Fibroblast of the aortic adventitia (primary cell): ENCODE measurements at regions not wholly inside any gene's neighbourhood (a gene's known extent, or its start where the extent isn't known, plus 50 kb on each side); places are given as distances from the start of the nearest gene placed in this dataset.

Experiments used
- DNase-seq: peaks from one replicate; pipeline ENCODE4 v3.0.0-alpha.2; 2010; ENCODE audit warnings: low read depth
- H3K4me3 ChIP-seq: 2 replicates; pipeline ENCODE4 v1.5.1; 2011; ENCODE audit warnings: low read depth, mild to moderate bottlenecking, control low read depth, low read length, moderate library complexity
- CTCF ChIP-seq: IDR thresholded peaks from 2 replicates; pipeline ENCODE4 v1.5.1; 2011; ENCODE audit warnings: mild to moderate bottlenecking, low read length, control low read depth, inconsistent platforms; ENCODE audit not compliant: insufficient read depth

- no peak for TF ChIP-seq CTCF
- H3K4me3 ChIP-seq: no peak overlapping the region
- no peak for DNase-seq
Observed at GRCh38 chr18:76098674-76099411, 396.2 kb downstream of the ZNF516 start.

GRCh38 chr18:76081536-76081935 lies 413.5 kb downstream of the ZNF516 start:
- no peak overlapping the region for H3K4me3 ChIP-seq
- no peak for DNase-seq
- TF ChIP-seq CTCF: no peak

- TF ChIP-seq CTCF: no peak
Observed at GRCh38 chr18:76080430-76080829, 414.6 kb downstream of the ZNF516 start.

GRCh38 chr18:76075777-76076176 lies 419.3 kb downstream of the ZNF516 start:
- H3K4me3 ChIP-seq: no peak overlapping the region
- no peak for TF ChIP-seq CTCF
- DNase-seq: no peak

More at GRCh38 chr18:76080430-76080829, 414.6 kb downstream of the ZNF516 start:
- H3K4me3 ChIP-seq: no peak overlapping the region
- DNase-seq: no peak

- TF ChIP-seq CTCF: no peak
- DNase-seq: no peak
Observed at GRCh38 chr18:76064998-76065397, 430.0 kb downstream of the ZNF516 start.

GRCh38 chr18:76058146-76058545 lies 436.9 kb downstream of the ZNF516 start:
- no peak for TF ChIP-seq CTCF

More at GRCh38 chr18:76064998-76065397, 430.0 kb downstream of the ZNF516 start:
- H3K4me3 ChIP-seq: no peak overlapping the region

GRCh38 chr18:76057386-76057785 lies 437.7 kb downstream of the ZNF516 start:
- DNase-seq: no peak
- no peak overlapping the region for H3K4me3 ChIP-seq
- no peak for TF ChIP-seq CTCF

More at GRCh38 chr18:76058146-76058545, 436.9 kb downstream of the ZNF516 start:
- no peak for DNase-seq
- no peak overlapping the region for H3K4me3 ChIP-seq
